Spleen (tissue), 11 donors: ENCODE measurements at regions not wholly inside any gene's neighbourhood (a gene's known extent, or its start where the extent isn't known, plus 50 kb on each side); places are given as distances from the start of the nearest gene placed in this dataset.

Source experiments
- DNase-seq: peaks from one replicate; pipeline ENCODE4 v3.0.0-alpha.2; 2020
- H3K27ac ChIP-seq, 8 donors: fragments of 200-600 bp; sonication (generic) in 7 of 8; 1 replicate in 4 of 8; 2 replicates in 4 of 8; pipeline versions ENCODE4 v1.5.0 to v1.8.0; 2016 to 2021; ENCODE audit warnings: inconsistent platforms in 4 of 8, mild to moderate bottlenecking in 4 of 8, moderate library complexity in 1 of 8
- H3K27me3 ChIP-seq, 7 donors: fragments of 200-600 bp; sonication (generic) in 6 of 7; replicated peaks in 1 of 7; 1 replicate in 4 of 7; 2 replicates in 3 of 7; pipeline versions ENCODE4 v1.5.0 to v1.8.0; 2016 to 2021; ENCODE audit warnings: inconsistent platforms in 3 of 7, mild to moderate bottlenecking in 1 of 7
- H3K36me3 ChIP-seq, 6 donors: fragments of 200-600 bp; sonication (generic) in 5 of 6; 1 replicate in 4 of 6; 2 replicates in 2 of 6; pipeline versions ENCODE4 v1.5.0 to v1.8.0; 2016 to 2021; ENCODE audit warnings: inconsistent platforms in 2 of 6
- H3K4me1 ChIP-seq, 6 donors: fragments of 200-600 bp; sonication (generic) in 5 of 6; 1 replicate in 3 of 6; 2 replicates in 3 of 6; pipeline versions ENCODE4 v1.5.0 to v1.8.0; 2016 to 2021; ENCODE audit warnings: inconsistent platforms in 3 of 6
- H3K4me3 ChIP-seq, 8 donors: fragments of 200-600 bp; sonication (generic) in 7 of 8; 1 replicate in 4 of 8; 2 replicates in 4 of 8; pipeline versions ENCODE4 v1.5.0 to v1.8.0; 2016 to 2021; ENCODE audit warnings: inconsistent platforms in 4 of 8, mild to moderate bottlenecking in 4 of 8, moderate library complexity in 2 of 8
- H3K9me3 ChIP-seq, 8 donors: fragments of 200-600 bp; sonication (generic) in 7 of 8; 1 replicate in 4 of 8; 2 replicates in 4 of 8; pipeline versions ENCODE4 v1.5.0 to v1.8.0; 2016 to 2021; ENCODE audit warnings: inconsistent platforms in 4 of 8
- POLR2A ChIP-seq, 3 donors: fragments of 450-650 bp; IDR thresholded peaks; one replicate each; pipeline ENCODE4 v1.5.1; 2017; ENCODE audit warnings: antibody characterized with exemption in 3 of 3, mild to moderate bottlenecking in 1 of 3
- POLR2AphosphoS5 ChIP-seq, 3 donors: sonication (generic); formaldehyde crosslinking; IDR thresholded peaks; one replicate each; pipeline ENCODE4 v1.5.1; 2017; ENCODE audit warnings: antibody characterized with exemption in 3 of 3
- WGBS, 5 donors: extraction: QIAGEN DNeasy Blood & Tissue Kit in 3 of 5; methylation state at CpG; one replicate each; pipeline versions ENCODE4 v1.1.5 to v1.1.7; 2013 to 2018; 5-methylcytosine and 5-hydroxymethylcytosine counted together
- intact Hi-C: fragments of 100-400 bp; cut with DNase I; formaldehyde crosslinking; loops from one replicate; pipeline ENCODE4 v1.15.0; 2023; ENCODE audit warnings: low total_unique reads
- TF ChIP-seq, protein P1 (sequence below), 11 experiments: fragments of 200-600 bp in 7 of 11; fragments of 450-650 bp in 4 of 11; sonication (generic) in 4 of 11; IDR thresholded peaks in 8 of 11; conservative IDR thresholded peaks in 3 of 11; 1 replicate in 7 of 11; 2 replicates in 4 of 11; pipeline versions ENCODE4 v1.4.0 to v1.8.0; 2016 to 2021; ENCODE audit warnings: antibody characterized with exemption in 11 of 11, inconsistent platforms in 4 of 11, mild to moderate bottlenecking in 1 of 11
- donor health status: healthy with polysubstance abuse.
- donor health status: DM: no; HTN: no; CAD: no; lungs with moderate emphysema.
- donor health status: DM: no; HTN: no; CAD: no.
- donor health status: Bipolar disorder and iron deficiency.
- donor health status: healthy.
- donor health status: DM: no; HTN: no; CAD: no.
- donor health status: DM: yes; HTN: yes; CAD: no.

DNA sequence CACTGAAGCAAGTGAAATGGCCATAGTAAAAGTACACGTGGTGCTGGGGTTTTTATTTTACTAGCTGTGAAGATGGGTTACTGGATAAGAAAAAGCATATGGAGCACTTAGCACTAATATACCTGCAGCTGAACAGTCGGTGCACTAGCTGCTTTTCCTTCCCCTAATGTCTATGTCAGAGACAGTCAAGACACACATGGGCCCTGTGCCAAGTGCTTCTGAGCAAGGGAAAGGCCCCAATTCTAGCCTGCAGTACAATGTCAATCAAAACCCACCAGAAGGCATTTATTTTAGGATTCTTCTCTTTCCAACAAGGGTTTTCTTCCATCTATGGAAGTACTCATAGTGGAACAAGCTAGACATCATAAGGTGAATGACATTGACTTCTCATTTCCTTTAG lies 716.7 kb downstream of the CCSER2 start:
- intact Hi-C loops = no loop called here
- 13 to 35% (median 23%) methylated on average over 2 of the region's 2 CpGs for WGBS, 5 donors
- Histone ChIP-seq H3K4me1 (no peaks in the 10 kb centered on the region), H3K9me3 (peaks cover 0 to 29% (median 20%) of the 10 kb centered on the region in 8 donors), H3K27ac (no peak overlapping the region), H3K36me3 (no peaks in the 10 kb centered on the region), H3K4me3 (no peak overlapping the region), H3K27me3 (no peaks in the 10 kb centered on the region)
- DNase-seq = no peak
- TF ChIP-seq POLR2A (IDR thresholded peaks at IDR 0.05) = no peak
- TF ChIP-seq POLR2AphosphoS5 (IDR thresholded peaks at IDR 0.05) = no peak
- TF ChIP-seq, protein P1, sequence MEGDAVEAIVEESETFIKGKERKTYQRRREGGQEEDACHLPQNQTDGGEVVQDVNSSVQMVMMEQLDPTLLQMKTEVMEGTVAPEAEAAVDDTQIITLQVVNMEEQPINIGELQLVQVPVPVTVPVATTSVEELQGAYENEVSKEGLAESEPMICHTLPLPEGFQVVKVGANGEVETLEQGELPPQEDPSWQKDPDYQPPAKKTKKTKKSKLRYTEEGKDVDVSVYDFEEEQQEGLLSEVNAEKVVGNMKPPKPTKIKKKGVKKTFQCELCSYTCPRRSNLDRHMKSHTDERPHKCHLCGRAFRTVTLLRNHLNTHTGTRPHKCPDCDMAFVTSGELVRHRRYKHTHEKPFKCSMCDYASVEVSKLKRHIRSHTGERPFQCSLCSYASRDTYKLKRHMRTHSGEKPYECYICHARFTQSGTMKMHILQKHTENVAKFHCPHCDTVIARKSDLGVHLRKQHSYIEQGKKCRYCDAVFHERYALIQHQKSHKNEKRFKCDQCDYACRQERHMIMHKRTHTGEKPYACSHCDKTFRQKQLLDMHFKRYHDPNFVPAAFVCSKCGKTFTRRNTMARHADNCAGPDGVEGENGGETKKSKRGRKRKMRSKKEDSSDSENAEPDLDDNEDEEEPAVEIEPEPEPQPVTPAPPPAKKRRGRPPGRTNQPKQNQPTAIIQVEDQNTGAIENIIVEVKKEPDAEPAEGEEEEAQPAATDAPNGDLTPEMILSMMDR (IDR thresholded peaks at IDR 0.05 in 8 of 11, conservative IDR thresholded peaks at IDR 0.05 in 3 of 11) = no peak

DNA sequence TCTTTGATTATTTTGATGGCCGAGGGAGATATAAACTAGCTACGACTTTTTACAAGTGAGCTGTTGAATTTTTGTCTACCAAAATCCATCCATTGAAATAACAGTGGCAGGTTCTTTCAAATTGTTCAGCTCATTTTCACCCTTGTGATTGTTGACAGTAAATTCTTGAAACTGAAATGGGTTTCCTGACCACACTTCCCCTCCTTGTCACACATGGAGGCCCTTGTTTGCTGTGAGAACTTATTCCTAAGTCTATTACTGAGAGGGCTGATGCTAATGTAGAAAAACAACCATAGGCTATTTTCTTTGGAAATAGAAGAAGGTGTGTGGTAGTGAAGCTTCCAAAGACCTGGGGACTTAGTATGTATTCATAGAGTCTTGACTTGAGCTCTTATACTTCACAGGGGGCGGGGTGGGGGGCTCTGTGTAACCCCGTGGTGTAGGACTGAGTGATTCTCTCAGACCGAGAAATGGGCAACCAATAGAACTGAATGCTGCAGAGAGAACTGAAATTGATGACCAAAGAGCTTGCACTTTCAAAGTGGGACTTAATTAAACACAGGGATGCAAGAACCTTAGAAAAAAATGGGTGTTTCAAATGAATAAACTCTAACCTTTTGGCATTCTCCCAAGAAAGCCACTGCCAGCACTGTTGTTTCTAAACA lies 718.9 kb downstream of the CCSER2 start:
- TF ChIP-seq POLR2AphosphoS5 (IDR thresholded peaks at IDR 0.05) (no peak), POLR2A (IDR thresholded peaks at IDR 0.05) (no peak)
- TF ChIP-seq, protein P1 (IDR thresholded peaks at IDR 0.05 in 8 of 11, conservative IDR thresholded peaks at IDR 0.05 in 3 of 11) = no peak

DNA sequence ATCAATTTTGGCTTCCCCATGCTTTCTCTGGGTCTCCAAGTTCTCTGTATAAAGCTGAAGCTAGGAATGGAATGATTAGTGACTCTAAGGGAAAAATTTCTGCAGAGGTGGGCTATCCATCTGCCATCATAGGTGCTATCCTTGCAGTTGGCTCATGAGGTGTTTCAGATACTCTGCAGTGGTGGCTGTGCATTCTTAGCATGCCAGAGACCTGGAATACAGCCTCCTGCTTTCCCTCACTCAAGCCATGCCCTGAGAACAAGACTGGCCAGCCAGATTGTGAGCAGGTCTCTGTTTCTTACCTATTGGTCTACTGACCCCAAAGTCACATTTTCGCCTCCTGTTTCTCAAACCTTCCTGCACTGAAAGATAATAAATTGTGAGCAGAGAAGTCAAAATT lies 719.6 kb downstream of the CCSER2 start:
- Histone ChIP-seq H3K4me3 (no peak overlapping the region), H3K36me3 (no peaks in the 10 kb centered on the region), H3K27ac (no peak overlapping the region), H3K27me3 (no peaks in the 10 kb centered on the region), H3K9me3 (peaks cover 0 to 26% (median 10%) of the 10 kb centered on the region in 8 donors), H3K4me1 (no peaks in the 10 kb centered on the region)
- WGBS, 5 donors = 73 to 93% (median 85%) methylated on average over 1 of the region's 1 CpG
- intact Hi-C loops = no loop called here
- no peak for DNase-seq
- TF ChIP-seq POLR2A (IDR thresholded peaks at IDR 0.05) = no peak
- TF ChIP-seq, protein P1 (IDR thresholded peaks at IDR 0.05 in 8 of 11, conservative IDR thresholded peaks at IDR 0.05 in 3 of 11) = no peak
- no peak for TF ChIP-seq POLR2AphosphoS5 (IDR thresholded peaks at IDR 0.05)

More for the DNA sequence above, 718.9 kb downstream of the CCSER2 start:
- intact Hi-C loops = no loop called here
- 51 to 63% (median 53%) methylated on average over 5 of the region's 5 CpGs for WGBS, 5 donors
- Histone ChIP-seq H3K4me1 (no peaks in the 10 kb centered on the region), H3K27me3 (no peaks in the 10 kb centered on the region), H3K27ac (no peak overlapping the region), H3K36me3 (no peaks in the 10 kb centered on the region), H3K9me3 (peaks cover 0 to 22% (median 9%) of the 10 kb centered on the region in 8 donors), H3K4me3 (no peak overlapping the region)
- no peak for DNase-seq

DNA sequence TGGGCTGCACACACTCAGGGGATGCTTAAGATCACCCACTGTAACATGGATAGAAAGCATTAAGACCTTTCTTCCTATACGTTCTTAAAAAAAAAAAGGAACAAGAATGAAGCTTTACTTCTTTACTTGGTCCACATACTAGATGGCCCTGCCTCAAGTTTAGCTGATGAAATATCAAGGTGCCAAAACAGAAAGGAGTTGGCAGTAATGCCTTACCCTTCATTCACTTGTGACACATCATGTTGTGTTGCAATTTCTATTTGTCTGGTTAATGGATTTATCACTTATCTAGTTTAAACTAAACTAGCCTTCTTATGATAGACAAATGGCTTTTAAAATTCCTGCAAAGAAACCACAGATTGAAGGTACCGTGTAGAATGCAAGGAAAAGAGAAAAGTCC lies 720.3 kb downstream of the CCSER2 start:
- intact Hi-C loops = no loop called here
- peaks cover 0 to 26% (median 12%) of the 10 kb centered on the region in 8 donors for H3K9me3 ChIP-seq
- TF ChIP-seq POLR2A (IDR thresholded peaks at IDR 0.05) = no peak
- TF ChIP-seq POLR2AphosphoS5 (IDR thresholded peaks at IDR 0.05) = no peak
- TF ChIP-seq, protein P1 (IDR thresholded peaks at IDR 0.05 in 8 of 11, conservative IDR thresholded peaks at IDR 0.05 in 3 of 11) = no peak
- H3K27ac ChIP-seq = no peak overlapping the region
- no peak overlapping the region for H3K4me3 ChIP-seq
- H3K36me3 ChIP-seq = no peaks in the 10 kb centered on the region
- H3K27me3 ChIP-seq = no peaks in the 10 kb centered on the region
- WGBS, 5 donors = 64 to 88% (median 74%) methylated on average over 2 of the region's 2 CpGs
- no peaks in the 10 kb centered on the region for H3K4me1 ChIP-seq
- DNase-seq = no peak
